ENCODE measurements at regions not wholly inside any gene's neighbourhood (a gene's known extent, or its start where the extent isn't known, plus 50 kb on each side); places are given as distances from the start of the nearest gene placed in this dataset.

GRCh38 chr2:204108781-204109295, 172.3 kb downstream of the ICOS start:
- Mint-ChIP-seq H3K4me1 (ENCODE audit: low read depth, unreplicated experiment) (peaks cover 4% of the 10 kb centered on the region), H3K27ac (ENCODE audit: unreplicated experiment) (peak overlapping the region; percentile 24), H3K27me3 (ENCODE audit: unreplicated experiment) (peaks cover 4% of the 10 kb centered on the region), H3K9me3 (ENCODE audit: unreplicated experiment) (peaks cover 6% of the 10 kb centered on the region), H3K4me3 (ENCODE audit: unreplicated experiment) (no peak overlapping the region), H3K36me3 (ENCODE audit: unreplicated experiment) (no peaks in the 10 kb centered on the region)
- TF ChIP-seq, protein P1, sequence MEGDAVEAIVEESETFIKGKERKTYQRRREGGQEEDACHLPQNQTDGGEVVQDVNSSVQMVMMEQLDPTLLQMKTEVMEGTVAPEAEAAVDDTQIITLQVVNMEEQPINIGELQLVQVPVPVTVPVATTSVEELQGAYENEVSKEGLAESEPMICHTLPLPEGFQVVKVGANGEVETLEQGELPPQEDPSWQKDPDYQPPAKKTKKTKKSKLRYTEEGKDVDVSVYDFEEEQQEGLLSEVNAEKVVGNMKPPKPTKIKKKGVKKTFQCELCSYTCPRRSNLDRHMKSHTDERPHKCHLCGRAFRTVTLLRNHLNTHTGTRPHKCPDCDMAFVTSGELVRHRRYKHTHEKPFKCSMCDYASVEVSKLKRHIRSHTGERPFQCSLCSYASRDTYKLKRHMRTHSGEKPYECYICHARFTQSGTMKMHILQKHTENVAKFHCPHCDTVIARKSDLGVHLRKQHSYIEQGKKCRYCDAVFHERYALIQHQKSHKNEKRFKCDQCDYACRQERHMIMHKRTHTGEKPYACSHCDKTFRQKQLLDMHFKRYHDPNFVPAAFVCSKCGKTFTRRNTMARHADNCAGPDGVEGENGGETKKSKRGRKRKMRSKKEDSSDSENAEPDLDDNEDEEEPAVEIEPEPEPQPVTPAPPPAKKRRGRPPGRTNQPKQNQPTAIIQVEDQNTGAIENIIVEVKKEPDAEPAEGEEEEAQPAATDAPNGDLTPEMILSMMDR (IDR thresholded peaks at IDR 0.05; ENCODE audit: partially characterized antibody, unreplicated experiment) = no peak
- no peak for DNase-seq

DNA sequence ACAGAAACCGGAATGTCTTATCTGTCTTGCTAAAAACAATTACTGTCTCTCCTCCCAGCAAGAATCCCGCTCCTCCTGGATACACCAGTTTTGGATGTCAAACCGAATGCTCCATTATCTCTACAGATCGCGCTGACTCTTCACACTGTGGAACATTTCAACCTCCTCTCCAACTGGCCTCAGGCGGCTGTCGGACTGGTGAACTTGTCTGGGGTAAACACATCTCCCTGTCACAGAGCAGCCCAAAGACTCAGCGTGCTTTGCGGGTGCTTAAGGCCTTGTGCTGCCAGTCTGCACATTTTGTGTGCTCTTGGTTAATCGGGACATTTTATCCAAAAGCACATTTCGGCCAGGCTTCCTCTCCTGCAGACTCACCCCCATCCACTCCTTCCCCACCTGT, 173.1 kb downstream of the ICOS start:
- Mint-ChIP-seq H3K27ac (ENCODE audit: unreplicated experiment) (no peak overlapping the region), H3K4me3 (ENCODE audit: unreplicated experiment) (no peak overlapping the region), H3K36me3 (ENCODE audit: unreplicated experiment) (no peaks in the 10 kb centered on the region), H3K9me3 (ENCODE audit: unreplicated experiment) (peaks cover 6% of the 10 kb centered on the region), H3K4me1 (ENCODE audit: low read depth, unreplicated experiment) (peaks cover 4% of the 10 kb centered on the region), H3K27me3 (ENCODE audit: unreplicated experiment) (peaks cover 4% of the 10 kb centered on the region)
- no peak for DNase-seq
- TF ChIP-seq, protein P1 (IDR thresholded peaks at IDR 0.05; ENCODE audit: partially characterized antibody, unreplicated experiment) = no peak

- TF ChIP-seq, protein P1 (IDR thresholded peaks at IDR 0.05; ENCODE audit: partially characterized antibody, unreplicated experiment) = no peak
- H3K9me3 Mint-ChIP-seq (ENCODE audit: unreplicated experiment) = peaks cover 6% of the 10 kb centered on the region
- DNase-seq = no peak
- H3K27ac Mint-ChIP-seq (ENCODE audit: unreplicated experiment) = no peak overlapping the region
- no peak overlapping the region for H3K4me3 Mint-ChIP-seq (ENCODE audit: unreplicated experiment)
- peaks cover 4% of the 10 kb centered on the region for H3K4me1 Mint-ChIP-seq (ENCODE audit: low read depth, unreplicated experiment)
- H3K36me3 Mint-ChIP-seq (ENCODE audit: unreplicated experiment) = no peaks in the 10 kb centered on the region
- peaks cover 6% of the 10 kb centered on the region for H3K27me3 Mint-ChIP-seq (ENCODE audit: unreplicated experiment)
Observed at GRCh38 chr2:204110338-204110741, 173.8 kb downstream of the ICOS start.

DNA sequence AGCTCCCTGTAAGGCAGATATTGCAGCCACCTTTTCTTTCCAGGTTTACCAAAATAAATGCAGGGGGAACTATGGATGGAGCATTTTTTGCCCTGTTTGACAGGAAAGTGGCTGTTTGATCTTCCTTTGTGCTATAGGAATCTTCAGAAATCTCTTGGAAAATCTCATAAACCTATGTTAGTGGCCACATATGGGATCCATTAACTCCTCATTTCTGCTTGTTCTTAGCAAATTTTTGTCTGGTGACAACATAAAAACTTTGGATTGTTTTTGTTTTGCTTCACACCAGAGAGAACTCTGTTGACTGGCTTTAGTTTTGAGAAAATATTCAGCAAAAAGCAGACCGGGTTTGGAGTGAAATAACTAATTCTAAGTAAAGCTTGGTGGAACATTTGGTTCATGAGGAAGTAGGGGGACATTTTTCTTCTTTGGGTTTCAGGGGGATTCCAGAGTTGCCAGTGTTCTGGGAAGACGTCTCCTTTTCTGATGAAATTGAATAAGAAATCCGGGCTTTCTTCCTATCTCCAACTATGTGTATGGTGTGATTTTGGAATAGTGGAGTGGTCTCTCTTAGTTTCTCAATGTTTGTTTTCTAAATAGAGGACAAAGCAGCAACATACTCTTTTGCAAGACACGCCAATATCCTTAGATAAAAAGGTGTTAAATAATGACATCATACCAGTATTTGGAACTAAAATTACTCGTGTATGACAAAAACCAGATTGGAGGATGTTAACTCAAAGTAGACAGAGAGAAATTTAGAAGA, 174.4 kb downstream of the ICOS start:
- TF ChIP-seq, protein P1 (IDR thresholded peaks at IDR 0.05; ENCODE audit: partially characterized antibody, unreplicated experiment) = no peak
- peaks cover 4% of the 10 kb centered on the region for H3K4me1 Mint-ChIP-seq (ENCODE audit: low read depth, unreplicated experiment)
- H3K9me3 Mint-ChIP-seq (ENCODE audit: unreplicated experiment) = peaks cover 6% of the 10 kb centered on the region
- DNase-seq = no peak
- no peak overlapping the region for H3K27ac Mint-ChIP-seq (ENCODE audit: unreplicated experiment)
- no peaks in the 10 kb centered on the region for H3K36me3 Mint-ChIP-seq (ENCODE audit: unreplicated experiment)
- H3K27me3 Mint-ChIP-seq (ENCODE audit: unreplicated experiment) = peaks cover 6% of the 10 kb centered on the region
- H3K4me3 Mint-ChIP-seq (ENCODE audit: unreplicated experiment) = no peak overlapping the region

GRCh38 chr2:204112084-204112770, 175.7 kb downstream of the ICOS start:
- Mint-ChIP-seq H3K4me3 (ENCODE audit: unreplicated experiment) (no peak overlapping the region), H3K36me3 (ENCODE audit: unreplicated experiment) (no peaks in the 10 kb centered on the region), H3K27me3 (ENCODE audit: unreplicated experiment) (peaks cover 6% of the 10 kb centered on the region), H3K27ac (ENCODE audit: unreplicated experiment) (no peak overlapping the region), H3K9me3 (ENCODE audit: unreplicated experiment) (peaks cover 6% of the 10 kb centered on the region), H3K4me1 (ENCODE audit: low read depth, unreplicated experiment) (peaks cover 4% of the 10 kb centered on the region)
- TF ChIP-seq, protein P1 (IDR thresholded peaks at IDR 0.05; ENCODE audit: partially characterized antibody, unreplicated experiment) = no peak
- no peak for DNase-seq
